ENCODE measurements at regions not wholly inside any gene's neighbourhood (a gene's known extent, or its start where the extent isn't known, plus 50 kb on each side); places are given as distances from the start of the nearest gene placed in this dataset.

GRCh38 chr13:81018936-81019335 is 678.0 kb upstream of the SPRY2 start:
- TF ChIP-seq POLR2AphosphoS5 (IDR thresholded peaks at IDR 0.05): no peak
- no peak for TF ChIP-seq EP300 (conservative IDR thresholded peaks at IDR 0.05; ENCODE audit: poor library complexity, severe bottlenecking)
